ENCODE measurements at regions not wholly inside any gene's neighbourhood (a gene's known extent, or its start where the extent isn't known, plus 50 kb on each side); places are given as distances from the start of the nearest gene placed in this dataset.
"Not testable (repeated sequence)": the region's sequence is repeated elsewhere in the genome, so short reads cannot be mapped to it uniquely, and the experiment has no call there.

DNA sequence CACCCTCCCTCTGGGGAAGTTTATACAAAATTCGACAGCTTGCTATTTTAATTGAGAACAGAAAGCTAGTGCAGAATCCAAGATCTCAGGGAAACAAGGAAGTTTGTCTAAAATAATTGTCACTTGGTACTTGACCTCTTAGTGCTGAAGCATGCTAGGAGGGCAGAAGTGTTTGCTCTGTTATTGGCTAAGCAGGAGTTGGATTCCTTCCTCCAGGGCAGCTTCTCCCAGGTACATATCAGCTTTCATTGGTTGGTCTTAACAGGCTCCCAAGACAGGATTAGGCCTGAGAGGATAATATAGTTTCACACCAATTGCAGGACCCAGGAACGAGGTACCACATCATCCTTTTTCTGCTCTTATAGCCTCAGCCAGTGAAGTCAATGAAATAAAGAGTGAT is 432.8 kb downstream of the IRX1 start:
- intact Hi-C loops (cut with DNase I) = no loop called here
- Histone ChIP-seq H3K27me3 (no peaks in the 10 kb centered on the region), H3K36me3 (no peaks in the 10 kb centered on the region), H3K9me3 (no peaks in the 10 kb centered on the region), H3K4me3 (no peak overlapping the region), H3K27ac (no peak overlapping the region), H3K9ac (ENCODE audit: low read depth in 2 of 2, low read length in 2 of 2) (no peak overlapping the region), H3K4me1 (no peaks in the 10 kb centered on the region)
- TF ChIP-seq CTCF (IDR thresholded peaks at IDR 0.05) = no peak
- no peak for DNase-seq

DNA sequence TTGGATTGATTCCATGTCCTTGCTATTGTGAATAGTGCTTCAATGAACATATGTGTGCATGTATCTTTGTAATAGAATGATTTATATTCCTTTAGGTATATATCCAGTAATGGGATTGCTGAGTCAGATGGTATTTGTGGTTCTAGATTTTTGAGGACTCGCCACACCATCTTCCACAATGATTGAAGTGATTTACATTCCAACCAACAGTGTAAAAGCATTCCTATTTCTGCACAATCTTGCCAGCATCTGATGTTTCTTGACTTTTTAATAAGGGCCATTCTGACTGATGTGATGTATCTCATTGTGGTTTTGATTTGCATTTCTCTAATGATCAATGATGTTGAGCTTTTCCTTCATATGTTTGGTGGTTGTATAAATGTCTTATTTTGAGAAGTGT is 437.9 kb downstream of the IRX1 start:
- H3K9me3 ChIP-seq; H3K4me1 ChIP-seq; H3K36me3 ChIP-seq; H3K27me3 ChIP-seq; DNase-seq; H3K4me3 ChIP-seq; H3K27ac ChIP-seq; H3K9ac ChIP-seq (ENCODE audit: low read depth in 2 of 2, low read length in 2 of 2); intact Hi-C loops (cut with DNase I): not testable (repeated sequence)

DNA sequence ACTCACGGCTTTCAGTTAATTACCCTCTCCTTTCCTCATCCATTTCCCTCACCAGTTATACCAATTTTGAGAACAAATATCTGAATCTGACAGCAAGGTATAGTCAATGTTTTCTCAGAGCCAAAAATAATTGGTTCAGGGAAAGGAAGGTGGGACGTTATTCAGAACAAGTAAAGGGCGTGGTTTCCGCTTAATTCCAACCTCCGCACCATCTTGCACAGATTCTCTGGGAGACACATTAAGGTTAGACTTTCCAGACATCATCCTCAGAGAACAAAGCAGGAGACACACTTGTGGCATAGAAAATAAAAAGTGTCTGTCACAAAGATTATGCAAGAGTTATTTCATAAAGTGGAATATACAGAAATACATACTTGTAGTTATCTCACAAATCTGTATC is 441.2 kb downstream of the IRX1 start:
- no peaks in the 10 kb centered on the region for H3K4me1 ChIP-seq
- H3K4me3 ChIP-seq = no peak overlapping the region
- H3K27me3 ChIP-seq = no peaks in the 10 kb centered on the region
- H3K9ac ChIP-seq (ENCODE audit: low read depth in 2 of 2, low read length in 2 of 2) = no peak overlapping the region
- H3K9me3 ChIP-seq = no peaks in the 10 kb centered on the region
- intact Hi-C loops (cut with DNase I) = no loop called here
- H3K36me3 ChIP-seq = no peaks in the 10 kb centered on the region
- TF ChIP-seq CTCF (IDR thresholded peaks at IDR 0.05) = no peak
- no peak overlapping the region for H3K27ac ChIP-seq
- DNase-seq = no peak

DNA sequence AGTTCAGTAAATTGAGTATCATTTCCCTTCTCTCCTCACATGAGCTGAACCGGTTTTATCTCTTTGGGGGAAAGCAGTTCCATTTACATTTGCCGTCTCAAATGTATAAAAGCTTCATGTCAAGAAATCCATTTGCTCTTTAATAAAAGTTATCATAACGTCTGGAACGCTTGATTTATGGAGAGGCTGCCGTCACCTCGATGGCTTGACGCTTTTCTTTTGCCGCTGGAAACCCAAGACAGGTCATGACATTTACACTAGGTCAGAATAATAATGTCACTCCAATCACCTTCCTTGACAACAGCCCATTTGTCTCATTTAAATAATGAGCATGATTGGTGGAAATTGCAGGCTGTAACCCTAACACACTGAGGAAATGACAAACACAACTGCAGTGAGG is 443.4 kb downstream of the IRX1 start:
- Histone ChIP-seq H3K9me3 (no peaks in the 10 kb centered on the region), H3K4me1 (no peaks in the 10 kb centered on the region), H3K9ac (ENCODE audit: low read depth in 2 of 2, low read length in 2 of 2) (no peak overlapping the region), H3K36me3 (no peaks in the 10 kb centered on the region), H3K27me3 (no peaks in the 10 kb centered on the region), H3K4me3 (no peak overlapping the region), H3K27ac (no peak overlapping the region)
- intact Hi-C loops (cut with DNase I) = no loop called here
- no peak for TF ChIP-seq CTCF (IDR thresholded peaks at IDR 0.05)
- no peak for DNase-seq

GRCh38 chr5:4042311-4042710 is 446.7 kb downstream of the IRX1 start:
- Histone ChIP-seq H3K9ac (ENCODE audit: low read depth in 2 of 2, low read length in 2 of 2) (no peak overlapping the region), H3K27me3 (no peaks in the 10 kb centered on the region), H3K4me3 (no peak overlapping the region), H3K4me1 (no peaks in the 10 kb centered on the region), H3K27ac (no peak overlapping the region), H3K9me3 (no peaks in the 10 kb centered on the region), H3K36me3 (no peaks in the 10 kb centered on the region)
- intact Hi-C loops (cut with DNase I) = no loop called here
- no peak for DNase-seq
- no peak for TF ChIP-seq CTCF (IDR thresholded peaks at IDR 0.05)

DNA sequence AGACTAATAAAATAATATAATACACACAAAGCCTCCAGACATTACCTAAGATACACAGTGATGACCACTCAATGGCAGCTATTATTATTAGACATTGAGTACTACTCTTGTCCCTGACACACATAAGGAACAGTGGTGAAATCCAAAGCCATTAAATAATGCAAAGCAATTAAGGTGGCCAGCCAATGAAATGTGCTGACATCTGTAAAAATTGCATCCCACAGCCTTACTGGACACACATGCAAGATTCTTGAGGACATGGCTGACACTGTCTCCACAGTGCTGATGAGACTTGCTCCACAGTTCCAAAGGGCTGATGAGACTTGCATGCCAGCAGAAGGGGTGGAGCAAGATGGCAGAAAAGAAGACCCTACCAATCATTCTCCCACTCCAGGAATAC is 447.5 kb downstream of the IRX1 start:
- Histone ChIP-seq H3K27me3 (no peaks in the 10 kb centered on the region), H3K9ac (ENCODE audit: low read depth in 2 of 2, low read length in 2 of 2) (no peak overlapping the region), H3K36me3 (no peaks in the 10 kb centered on the region), H3K9me3 (no peaks in the 10 kb centered on the region), H3K4me3 (no peak overlapping the region), H3K4me1 (no peaks in the 10 kb centered on the region), H3K27ac (no peak overlapping the region)
- intact Hi-C loops (cut with DNase I) = no loop called here
- no peak for DNase-seq
- no peak for TF ChIP-seq CTCF (IDR thresholded peaks at IDR 0.05)

Measured in colonic mucosa (tissue), 4 donors.